Suprapubic skin (tissue), 3 donors: ENCODE measurements at regions not wholly inside any gene's neighbourhood (a gene's known extent, or its start where the extent isn't known, plus 50 kb on each side); places are given as distances from the start of the nearest gene placed in this dataset.

Source experiments
- CTCF ChIP-seq, 2 donors: fragments of 200-600 bp in 1 of 2; fragments of 450-650 bp in 1 of 2; sonication (generic) in 1 of 2; IDR thresholded peaks; one replicate each; pipeline ENCODE4 v1.5.1; 2016 to 2019; ENCODE audit warnings: antibody characterized with exemption in 2 of 2, mild to moderate bottlenecking in 1 of 2, moderate library complexity in 1 of 2
- EP300 ChIP-seq: sonication (generic); formaldehyde crosslinking; IDR thresholded peaks from one replicate; pipeline ENCODE4 v1.6.1; 2017; ENCODE audit warnings: antibody characterized with exemption

- no peak for TF ChIP-seq EP300
- no peak for TF ChIP-seq CTCF (IDR thresholded peaks at IDR 0.05)
Measured at GRCh38 chr21:38167345-38167744, 89.4 kb upstream of the KCNJ15 start.
